Right lung (tissue), 2 donors: ENCODE measurements at regions not wholly inside any gene's neighbourhood (a gene's known extent, or its start where the extent isn't known, plus 50 kb on each side); places are given as distances from the start of the nearest gene placed in this dataset.

Experiments used
- DNase-seq, 2 donors: peaks; one replicate each; pipeline ENCODE4 v3.0.0-alpha.2; 2013

DNA sequence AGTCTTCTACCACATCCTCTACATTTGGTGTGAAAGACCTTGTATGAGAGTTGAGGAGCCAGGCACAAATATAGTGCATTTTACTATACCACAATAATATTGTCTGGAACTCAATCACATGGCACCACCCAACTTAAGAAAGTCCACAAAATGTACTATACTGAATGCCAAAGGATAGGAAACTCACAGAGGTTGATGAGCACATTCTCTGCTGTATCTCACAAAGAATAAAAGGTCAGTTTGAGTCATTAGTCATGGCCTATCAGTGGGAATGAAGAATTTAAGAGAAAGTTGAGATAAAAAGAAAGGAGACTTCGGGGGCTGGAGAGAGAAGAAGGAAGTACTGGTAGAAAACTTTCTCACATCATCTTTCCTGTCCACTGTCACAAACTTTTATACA lies 134.3 kb downstream of the RDH14 start:
- DNase-seq = no peak

DNA sequence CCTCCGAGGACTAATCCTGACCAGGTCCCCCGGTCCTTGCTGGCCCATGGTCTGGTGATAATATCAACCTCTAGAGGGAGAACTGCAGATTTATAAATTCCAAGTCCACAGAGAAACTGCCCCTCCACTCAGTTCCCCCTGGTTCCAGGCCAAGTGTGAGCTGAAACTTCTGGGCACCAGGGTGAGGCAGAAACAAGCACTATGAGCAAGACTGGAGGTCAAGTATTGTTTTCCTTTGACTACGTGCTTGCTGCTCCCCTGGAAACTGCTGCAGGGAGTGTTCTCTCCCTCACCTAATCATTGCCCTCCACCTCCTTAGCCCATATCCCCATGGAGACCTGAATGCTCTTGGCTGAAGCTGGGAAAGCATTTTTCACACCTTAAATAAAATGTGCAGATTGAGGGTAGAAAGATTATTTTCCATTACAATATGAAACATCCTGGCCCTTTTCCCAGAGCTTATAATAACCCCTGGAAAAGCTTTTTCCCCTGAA lies 135.2 kb downstream of the RDH14 start:
- peak; percentile 27 to 32 for DNase-seq

DNA sequence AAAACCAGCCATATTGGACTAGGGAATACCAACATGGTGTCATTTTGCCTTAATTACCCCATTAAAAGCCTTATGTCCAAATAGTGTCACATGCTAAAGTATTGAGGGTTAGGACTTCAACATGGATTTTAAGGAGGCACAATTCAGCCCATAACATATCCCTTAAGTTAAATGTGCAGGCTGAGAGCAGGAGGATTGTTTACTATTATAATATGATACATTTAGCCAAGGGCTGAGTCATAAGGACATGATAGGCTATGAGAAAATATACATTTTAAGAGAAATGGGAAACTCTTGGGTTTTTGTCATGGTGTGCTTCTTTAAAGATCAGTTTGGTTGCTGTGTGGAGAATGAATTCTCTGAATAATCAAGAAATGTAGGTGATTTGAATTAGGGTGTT lies 136.8 kb downstream of the RDH14 start:
- no peak for DNase-seq

DNA sequence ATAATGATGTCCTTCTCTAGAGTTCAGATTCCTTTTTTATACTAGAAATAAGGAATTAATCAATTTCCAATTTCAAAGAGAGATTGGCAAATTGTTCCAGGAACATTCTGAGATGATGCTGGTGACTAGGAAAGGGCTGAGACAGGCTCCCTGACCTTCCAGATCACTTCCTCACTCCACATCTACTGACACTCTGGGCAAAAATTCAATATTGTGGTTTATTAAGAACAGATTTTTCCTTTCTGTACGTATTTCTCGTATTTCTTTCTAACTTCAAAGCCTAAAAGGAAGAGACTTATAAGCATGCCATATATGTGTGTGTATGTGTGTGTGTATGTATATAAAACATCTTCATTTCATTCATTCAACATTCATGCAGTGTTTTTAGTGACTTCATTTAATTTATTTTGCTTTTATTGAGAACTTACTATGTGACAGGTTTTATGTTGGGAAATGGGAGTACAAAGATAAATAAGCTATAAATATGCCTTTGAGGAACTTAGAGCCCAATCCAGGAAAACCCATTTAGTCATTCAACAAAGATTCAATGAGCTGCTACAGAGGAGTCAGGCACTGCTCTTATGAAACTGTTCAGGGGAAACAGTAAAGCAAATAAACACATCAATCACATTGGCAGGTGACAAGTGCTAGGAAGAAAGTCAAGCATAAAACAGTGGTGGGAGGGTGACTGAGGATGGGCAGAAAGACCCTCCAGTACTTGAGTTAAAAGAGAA lies 137.9 kb downstream of the RDH14 start:
- no peak for DNase-seq

DNA sequence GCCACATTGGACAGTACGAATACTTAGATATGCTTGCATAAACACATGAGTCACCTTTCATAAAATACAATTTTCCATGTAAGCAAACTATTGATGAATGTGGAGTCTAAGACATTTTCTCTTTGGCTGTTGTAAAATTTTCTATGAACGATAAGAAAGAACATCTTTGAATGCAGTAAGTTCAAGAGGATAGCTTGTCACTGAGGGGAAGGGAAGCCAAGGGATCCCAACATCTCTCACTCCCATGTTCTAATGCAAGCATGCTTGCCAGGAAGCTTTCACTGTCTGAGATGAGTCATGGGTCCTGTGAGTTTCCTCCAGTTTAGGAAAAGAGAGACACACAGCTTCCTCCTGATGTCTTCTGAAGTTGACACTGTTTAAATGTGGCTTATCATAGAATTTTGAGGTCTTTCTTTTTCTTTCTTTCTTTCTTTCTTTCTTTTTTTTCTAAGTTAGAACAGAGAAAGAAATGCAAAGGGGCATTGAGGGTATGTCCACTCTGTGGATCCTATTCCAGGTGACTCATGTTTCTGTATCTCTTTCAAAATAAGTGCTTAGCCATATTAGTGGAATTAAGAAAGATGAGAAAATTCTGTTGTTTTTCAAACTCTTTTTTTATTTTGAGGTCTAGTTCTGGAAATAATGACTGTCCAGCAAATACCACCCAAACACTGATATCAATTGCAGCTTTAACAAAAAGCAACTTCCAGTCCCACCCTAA lies 146.6 kb downstream of the RDH14 start:
- peak; percentile 39 to 56 for DNase-seq

DNA sequence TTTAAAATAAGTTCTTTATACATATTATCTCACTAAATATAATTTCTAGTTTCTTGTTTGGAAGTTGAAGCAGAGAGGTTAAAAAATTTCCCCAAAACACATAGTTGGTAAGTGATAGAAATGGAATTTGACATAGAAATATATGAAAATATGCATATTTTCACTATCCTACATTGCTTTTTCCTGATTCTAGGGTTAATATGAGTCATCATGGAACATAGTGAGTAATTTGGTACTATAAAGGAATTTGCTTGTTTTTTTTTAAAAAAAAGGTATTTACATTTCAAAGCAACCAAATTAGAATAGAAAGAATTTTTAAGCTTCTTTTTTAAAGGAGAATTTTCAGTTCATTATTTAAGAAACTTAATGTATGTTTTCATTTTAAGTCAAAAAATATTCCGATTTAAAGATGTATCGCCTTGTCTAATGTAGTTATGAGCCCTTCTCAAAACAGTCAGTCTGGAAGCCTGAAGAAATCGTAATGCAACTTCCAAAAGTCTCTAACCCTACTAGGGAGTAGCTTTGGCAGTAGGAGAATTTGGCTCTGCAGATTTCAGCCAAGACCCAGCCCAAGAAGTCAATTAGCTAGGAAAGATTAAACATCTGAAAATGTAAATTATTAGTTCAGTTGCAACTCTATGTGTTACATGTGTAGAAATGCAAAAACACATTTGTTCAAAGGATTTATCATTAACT lies 147.3 kb downstream of the RDH14 start:
- no peak for DNase-seq

DNA sequence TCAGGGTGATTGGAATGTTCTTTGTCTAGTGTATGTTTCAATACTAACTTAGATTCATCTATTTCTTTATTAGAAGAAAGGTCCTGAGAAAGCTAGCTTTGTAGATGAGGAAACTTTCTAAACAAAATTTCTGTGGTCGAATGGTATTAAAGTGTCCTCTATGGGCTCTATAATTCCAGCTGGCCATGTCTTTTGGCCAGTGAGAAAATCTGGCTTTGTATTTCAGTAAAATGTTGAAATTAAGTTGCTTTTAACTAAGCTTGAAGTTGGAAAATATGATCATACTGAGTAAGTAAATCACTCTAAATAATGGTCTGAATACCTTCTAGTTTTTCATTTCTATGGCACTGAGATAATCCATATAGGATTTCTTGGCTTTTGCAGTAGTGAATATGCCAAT lies 148.8 kb downstream of the RDH14 start:
- DNase-seq = no peak

DNA sequence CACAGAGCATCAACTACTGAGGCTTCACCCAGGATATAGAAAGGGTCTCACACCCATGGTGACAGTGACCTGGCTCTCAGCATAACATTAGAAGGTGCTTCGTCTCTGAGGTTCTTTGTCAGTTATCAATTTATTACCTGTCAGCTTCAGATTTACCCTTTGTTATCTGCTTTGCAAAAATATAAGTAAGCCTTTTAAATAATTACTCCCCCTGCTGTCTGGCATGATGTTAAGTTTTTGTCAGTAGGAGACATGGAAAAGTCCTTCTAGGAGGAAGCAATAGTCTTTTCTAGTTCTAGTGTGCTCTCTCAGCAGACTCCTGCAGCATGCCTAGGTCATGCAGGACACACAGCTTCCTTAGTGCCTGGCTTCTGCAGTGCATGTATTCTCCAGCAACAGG lies 149.9 kb downstream of the RDH14 start:
- DNase-seq = no peak

DNA sequence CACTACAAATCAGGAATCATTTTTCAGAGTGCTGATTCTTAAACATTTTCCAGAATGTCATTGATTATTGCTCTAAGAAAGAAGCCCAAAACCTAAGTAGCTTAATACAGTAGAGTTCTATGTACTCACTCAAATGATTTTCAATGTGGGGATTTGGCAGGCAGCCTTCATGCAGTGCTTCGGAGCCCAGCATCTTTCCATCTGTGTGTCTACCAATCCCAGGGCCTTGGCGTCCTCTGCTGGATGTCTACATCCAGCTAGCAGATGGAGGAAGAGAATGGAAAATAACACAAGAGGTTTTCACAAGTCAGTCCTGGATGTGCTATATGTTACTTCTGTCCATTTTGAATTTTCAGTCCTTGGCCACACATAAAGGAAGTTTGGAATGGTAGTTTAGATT lies 151.8 kb downstream of the RDH14 start:
- DNase-seq = no peak

DNA sequence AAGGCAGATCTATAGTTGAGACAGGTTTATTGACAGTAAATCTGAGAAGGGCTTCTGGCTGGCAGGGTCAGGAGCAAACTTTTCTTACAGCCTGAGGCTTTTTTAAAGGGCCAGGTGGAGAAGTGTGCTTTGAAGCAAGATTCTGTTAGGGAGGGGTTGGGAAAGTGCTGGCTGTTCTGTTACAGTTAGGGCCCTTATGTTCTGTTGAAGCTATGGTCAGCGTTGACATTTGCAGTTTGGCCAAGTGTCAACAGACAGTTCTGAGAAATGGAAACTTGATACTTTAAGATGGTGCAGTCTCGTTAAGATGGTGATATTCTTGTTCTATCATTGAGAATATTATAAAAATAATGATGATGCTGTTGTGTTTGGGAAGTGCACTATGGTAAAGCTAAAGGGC lies 154.2 kb downstream of the RDH14 start:
- DNase-seq = no peak

DNA sequence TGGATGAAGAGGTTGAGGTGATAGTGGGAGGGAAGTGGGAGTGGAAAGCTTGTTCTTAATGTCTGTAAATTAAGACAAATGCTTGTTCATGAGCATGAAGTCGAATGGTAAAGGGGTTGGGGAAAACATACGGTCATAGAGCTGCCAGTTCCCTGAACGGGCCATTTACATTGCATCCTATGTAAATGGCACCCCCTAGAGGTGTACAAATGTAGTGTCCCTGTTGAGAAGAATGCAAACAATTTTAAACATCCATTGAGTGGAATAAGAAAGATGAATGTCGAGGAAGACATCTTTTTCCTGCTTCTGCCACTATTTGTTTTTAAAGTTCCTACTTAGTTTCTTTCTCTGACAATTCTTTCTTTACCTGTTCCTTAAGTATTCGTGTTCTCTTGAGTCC lies 155.7 kb downstream of the RDH14 start:
- no peak for DNase-seq

DNA sequence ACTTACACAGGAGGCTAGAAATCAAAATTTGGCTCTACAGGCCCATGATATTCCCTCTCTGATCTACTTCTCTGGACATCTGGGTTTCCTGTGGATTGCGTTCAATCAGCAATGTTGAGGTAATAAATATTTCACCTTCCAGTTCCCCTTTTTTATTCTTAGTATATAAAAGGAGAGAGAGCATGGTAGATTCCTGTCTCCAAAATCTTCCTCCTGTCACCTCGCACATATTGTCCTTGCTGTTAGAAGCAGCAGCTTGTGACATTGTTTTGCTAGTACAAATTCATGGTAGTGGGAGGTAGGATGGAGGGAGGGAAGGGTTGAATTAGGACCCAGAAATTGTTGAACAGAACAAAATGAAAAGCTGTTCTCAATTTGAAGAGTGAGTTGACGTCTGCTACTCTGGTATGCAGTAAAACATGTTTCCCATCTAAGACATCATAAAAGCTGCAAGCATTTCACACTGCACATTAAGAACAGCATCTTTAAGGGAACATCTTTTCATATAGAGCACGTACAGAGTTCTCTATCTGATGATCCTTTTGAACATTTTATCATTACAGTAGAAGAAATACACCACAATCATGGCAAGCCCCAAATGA lies 156.4 kb downstream of the RDH14 start:
- DNase-seq = no peak

DNA sequence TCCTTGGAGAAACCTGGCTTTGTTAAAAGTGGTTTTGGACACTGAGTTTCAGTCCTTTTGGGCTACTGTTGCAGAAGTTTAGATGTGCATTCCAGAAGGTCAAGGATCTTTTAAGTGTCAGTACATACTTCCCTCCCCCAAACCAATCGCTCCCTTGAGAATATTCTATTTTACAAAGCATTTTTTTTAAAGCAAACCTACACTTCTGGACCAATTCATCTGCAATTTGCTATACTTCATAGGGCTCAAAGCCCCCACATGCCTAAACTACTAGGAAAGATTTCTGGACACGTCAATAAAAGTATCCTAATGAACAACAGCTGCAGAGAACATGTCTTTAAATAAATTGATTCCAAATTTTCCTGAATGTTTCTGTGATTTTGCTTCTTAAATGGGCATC lies 157.6 kb downstream of the RDH14 start:
- no peak for DNase-seq

DNA sequence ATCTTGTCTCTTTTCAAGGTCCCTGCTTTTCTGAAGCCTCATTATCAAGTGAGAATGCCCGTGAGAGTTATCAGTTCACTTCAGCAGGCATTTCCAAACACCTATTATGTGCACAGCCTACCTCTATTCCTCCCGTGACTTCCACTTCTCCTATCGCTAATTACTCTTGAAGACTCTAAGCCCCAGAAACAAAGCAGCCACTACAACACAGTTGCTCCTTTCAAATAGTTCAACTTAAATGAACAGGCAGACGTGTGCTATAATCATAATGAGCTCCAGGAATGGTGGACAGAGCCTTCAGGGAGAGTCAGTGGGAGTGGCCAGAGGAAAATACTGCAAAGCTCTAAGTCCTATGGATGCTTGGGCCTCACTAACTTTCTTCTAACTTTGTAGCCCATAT lies 159.0 kb downstream of the RDH14 start:
- DNase-seq = no peak

DNA sequence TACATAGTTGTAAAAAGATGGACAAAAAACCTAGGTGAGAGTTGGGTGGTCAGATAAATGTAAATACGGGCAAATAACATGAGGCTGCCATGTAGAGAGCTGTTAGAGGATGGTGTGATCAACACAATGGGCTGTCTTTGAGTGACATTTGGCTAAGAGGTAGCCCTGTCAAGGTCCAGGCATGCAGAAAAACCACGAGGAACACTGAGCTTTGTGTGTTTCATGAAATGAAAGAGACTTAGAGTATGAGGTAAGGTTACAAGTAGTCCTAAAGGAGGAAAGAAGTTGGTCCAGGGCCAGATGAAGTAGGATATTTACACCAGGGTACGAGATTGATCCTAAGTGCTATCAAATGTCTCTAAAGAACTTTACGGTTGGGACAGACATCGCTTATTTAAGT lies 160.9 kb downstream of the RDH14 start:
- no peak for DNase-seq

DNA sequence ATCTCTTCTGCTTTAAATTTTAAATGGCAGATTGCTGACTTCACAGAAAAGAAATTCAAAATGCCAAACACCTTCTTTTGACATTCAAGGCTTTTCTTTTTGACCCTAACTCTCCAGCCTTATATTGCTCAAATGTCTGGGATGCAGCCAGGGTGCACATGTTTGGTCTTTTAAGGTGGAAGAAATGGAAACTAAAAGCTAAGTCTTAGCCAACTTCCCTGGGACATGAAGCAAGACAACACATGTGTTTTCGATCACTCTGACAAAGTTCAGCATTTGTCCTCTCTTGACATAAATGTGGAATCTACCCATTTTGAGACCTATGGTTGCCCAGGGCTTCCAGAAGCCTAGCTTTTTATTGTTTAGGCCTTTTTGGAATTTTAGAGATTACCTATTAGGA lies 161.6 kb downstream of the RDH14 start:
- DNase-seq = no peak

DNA sequence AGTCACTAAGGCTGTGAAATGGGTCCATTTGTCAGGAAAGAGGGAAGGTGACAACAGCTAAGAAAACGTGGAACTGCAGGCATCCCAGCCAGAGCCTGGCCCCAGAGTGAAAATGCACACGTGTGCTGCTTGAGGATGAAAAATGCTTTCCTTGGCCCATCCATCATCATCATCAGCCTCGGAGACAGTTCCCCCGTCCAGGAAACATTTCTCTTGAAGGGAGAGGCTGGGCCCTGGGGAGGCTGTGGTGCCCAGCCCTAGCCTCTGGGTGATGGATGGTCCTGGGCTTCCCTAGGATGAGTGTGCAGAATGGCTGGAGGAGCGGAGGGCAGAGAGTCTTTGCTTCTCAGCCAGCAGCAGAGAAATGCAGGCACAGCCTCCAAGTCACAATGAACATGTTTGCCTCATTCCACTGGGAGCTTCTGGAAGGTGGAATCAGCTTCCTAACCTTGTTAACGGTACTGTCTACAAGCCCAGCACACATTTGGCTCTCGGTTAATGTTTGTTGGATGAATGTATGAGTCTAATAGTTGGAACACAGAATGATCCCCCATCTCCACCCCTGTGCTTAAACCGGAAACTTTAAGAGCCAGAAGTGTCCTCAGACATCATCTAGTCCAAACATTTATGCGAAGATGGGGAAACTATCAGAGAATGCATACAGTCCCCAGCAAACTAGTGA lies 164.0 kb downstream of the RDH14 start:
- DNase-seq = no peak

DNA sequence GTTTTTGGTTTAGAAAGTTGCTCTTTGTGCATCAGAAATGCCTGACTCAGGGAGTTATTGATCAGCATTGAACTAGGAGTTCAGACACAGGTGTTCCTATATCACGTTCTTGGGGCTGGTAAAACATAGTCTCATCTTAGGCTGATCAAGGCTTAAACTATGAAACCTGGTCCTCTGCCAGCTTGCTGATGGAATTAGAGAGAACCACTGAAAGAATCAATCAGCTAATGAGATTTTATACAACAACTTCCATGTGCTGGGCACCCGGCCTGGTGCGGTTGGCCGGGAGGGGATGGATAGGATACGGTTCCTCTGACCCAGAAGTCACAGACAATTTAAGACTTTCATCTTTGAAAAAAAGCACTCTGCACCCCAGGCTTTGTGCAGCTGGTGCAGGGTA lies 164.9 kb downstream of the RDH14 start:
- no peak for DNase-seq

DNA sequence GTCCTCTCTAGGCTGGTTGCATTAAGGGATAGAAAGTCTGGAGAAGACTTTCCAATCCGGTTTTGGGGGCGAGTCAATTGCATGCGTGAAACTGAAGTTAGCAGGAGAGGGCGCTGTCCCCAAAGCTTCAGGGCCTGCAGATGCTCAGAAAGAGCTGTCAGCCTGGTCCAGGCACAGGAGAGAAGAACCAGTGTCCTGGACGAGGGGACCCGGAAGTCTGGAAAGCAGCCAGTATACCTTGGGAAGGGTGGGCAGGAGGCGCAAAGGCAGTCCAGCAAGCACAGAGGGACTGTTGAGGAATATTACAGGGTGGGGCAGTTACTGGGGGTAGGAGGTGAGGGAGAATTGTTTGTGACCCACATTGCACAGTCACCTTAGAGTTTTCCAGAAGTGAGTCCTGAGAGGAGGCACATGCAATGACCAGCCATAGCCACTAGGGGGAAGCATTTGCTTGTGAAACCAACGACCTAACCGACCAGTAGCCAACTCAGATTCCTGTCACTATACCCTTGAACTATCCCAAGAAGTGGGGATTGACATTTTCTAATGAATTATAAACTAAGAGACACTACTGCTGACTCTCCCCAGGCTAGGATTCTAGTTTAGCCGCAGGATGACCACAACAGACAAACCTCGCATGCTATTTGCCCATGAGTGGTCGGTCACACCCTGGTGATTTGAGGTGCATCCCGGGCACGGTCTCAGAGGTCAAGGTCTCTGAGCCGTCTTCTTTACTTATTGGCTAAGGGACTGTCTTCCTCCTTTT lies 172.8 kb downstream of the RDH14 start:
- peak; percentile 70 to 77 for DNase-seq

DNA sequence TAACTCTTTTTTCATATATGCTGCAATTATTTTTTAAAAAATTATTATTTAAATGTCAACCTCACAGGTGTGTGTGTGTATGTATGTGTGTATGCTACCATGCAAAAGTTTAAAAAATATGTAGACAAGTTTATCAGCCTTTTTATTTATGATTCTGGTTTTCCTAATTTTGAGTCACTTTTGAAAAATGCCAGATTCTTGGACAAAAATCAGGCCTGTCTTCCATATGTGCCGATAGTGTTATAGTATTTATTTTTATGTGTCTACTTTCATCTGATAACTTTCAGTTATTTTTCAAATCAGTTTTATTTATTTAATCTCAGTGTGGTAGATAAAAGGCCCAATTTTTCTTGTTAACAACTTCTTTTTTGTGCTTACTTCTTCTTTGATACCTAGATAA lies 176.2 kb downstream of the RDH14 start:
- DNase-seq = no peak

DNA sequence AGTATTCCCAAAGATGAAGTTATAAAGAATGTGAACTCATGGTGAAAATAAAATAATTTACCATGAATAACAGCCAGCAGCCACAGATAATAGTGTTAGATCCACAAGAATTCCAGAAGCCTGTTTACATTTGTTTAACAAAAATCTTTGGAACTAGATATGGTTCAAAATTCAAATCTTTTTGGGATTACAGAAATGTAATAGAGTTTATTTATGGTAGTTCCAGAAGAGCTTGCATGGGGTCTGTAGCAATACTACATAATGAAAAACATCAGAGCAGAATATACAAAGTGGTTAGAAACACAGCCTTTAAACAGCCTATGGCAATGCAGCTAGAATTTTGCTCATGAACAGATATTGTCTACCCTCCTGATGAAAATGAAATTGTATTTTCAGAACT lies 179.1 kb downstream of the RDH14 start:
- DNase-seq = no peak
